IMR-90 (cell line): ENCODE measurements at regions not wholly inside any gene's neighbourhood (a gene's known extent, or its start where the extent isn't known, plus 50 kb on each side); places are given as distances from the start of the nearest gene placed in this dataset.
"Not testable (repeated sequence)": the region's sequence is repeated elsewhere in the genome, so short reads cannot be mapped to it uniquely, and the experiment has no call there.

Experiments used
- ATAC-seq: fragments of 200-7000 bp; cut with Tn5 transposase; 2 replicates; pipeline ENCODE4 v1.9.1; 2020; ENCODE audit warnings: low read depth, mild to moderate bottlenecking, moderate library complexity
- BruUV-seq: library from RNA; stranded (reverse); fragments of 400-500 nt; replicated peaks from 2 replicates; lab custom pipeline; 2021; lab: Mats Ljungman, UMichigan
- CTCF ChIA-PET: fragments of 300-600 bp; formaldehyde crosslinking; extraction: SDS; loops from one replicate; lab custom pipeline; 2021; ENCODE audit warnings: antibody characterized with exemption; lab: Yijun Ruan, JAX
- POLR2A ChIA-PET: fragments of 300-600 bp; sonication (Branson Sonifier 250); formaldehyde crosslinking; loops from one replicate; lab custom pipeline; 2022; ENCODE audit warnings: antibody characterized with exemption; ENCODE audit not compliant: unreplicated experiment; lab: Charles Lee
- DNase-seq: peaks from one replicate; pipeline ENCODE4 v3.0.0; 2013
- H2AFZ ChIP-seq: replicated peaks from 2 replicates; pipeline ENCODE3; 2013; ENCODE audit warnings: low read length, mild to moderate bottlenecking; ENCODE audit not compliant: poor library complexity
- H2AK5ac ChIP-seq: 2 replicates; pipeline ENCODE4 v1.6.1; 2013; ENCODE audit warnings: low read depth, low read length, inconsistent platforms
- H2AK9ac ChIP-seq: replicated peaks from 2 replicates; pipeline ENCODE3; 2013; ENCODE audit warnings: mild to moderate bottlenecking, low read depth, low read length, moderate library complexity; ENCODE audit not compliant: poor library complexity
- H2BK120ac ChIP-seq: 2 replicates; pipeline ENCODE4 v1.6.1; 2013; ENCODE audit warnings: low read depth, low read length, inconsistent platforms
- H2BK15ac ChIP-seq: 3 replicates; pipeline ENCODE4 v1.6.1; 2013; ENCODE audit warnings: low read depth, low read length, inconsistent platforms
- H2BK20ac ChIP-seq: 2 replicates; pipeline ENCODE4 v1.6.1; 2013; ENCODE audit warnings: low read depth, mild to moderate bottlenecking, inconsistent platforms, low read length, moderate library complexity
- H2BK5ac ChIP-seq: 2 replicates; pipeline ENCODE4 v1.6.1; 2013; ENCODE audit warnings: mild to moderate bottlenecking, low read depth, low read length, inconsistent platforms; ENCODE audit not compliant: poor library complexity, severe bottlenecking
- H3K14ac ChIP-seq: replicated peaks from 2 replicates; pipeline ENCODE4 v1.6.1; 2013; ENCODE audit warnings: low read depth, low read length, inconsistent platforms
- H3K18ac ChIP-seq: 2 replicates; pipeline ENCODE4 v1.6.1; 2013; ENCODE audit warnings: low read depth, low read length, control low read depth
- H3K23ac ChIP-seq: 2 replicates; pipeline ENCODE4 v1.6.1; 2013; ENCODE audit warnings: low read depth, low read length, inconsistent platforms
- H3K27ac ChIP-seq: 2 replicates; pipeline ENCODE4 v1.5.1; 2013; ENCODE audit warnings: mild to moderate bottlenecking, control low read depth, low read length; ENCODE audit not compliant: insufficient read depth
- H3K27me3 ChIP-seq: 2 replicates; pipeline ENCODE4 v1.6.1; 2013; ENCODE audit warnings: low read length; ENCODE audit not compliant: control insufficient read depth, insufficient read depth
- H3K36me3 ChIP-seq: 2 replicates; pipeline ENCODE4 v1.6.1; 2013; ENCODE audit warnings: low read length, mixed read lengths; ENCODE audit not compliant: control insufficient read depth, insufficient read depth
- H3K4ac ChIP-seq: 2 replicates; pipeline ENCODE4 v1.6.1; 2013; ENCODE audit warnings: low read depth, low read length, inconsistent platforms
- H3K4me1 ChIP-seq: 2 replicates; pipeline ENCODE4 v1.6.1; 2013; ENCODE audit warnings: low read length, mixed read lengths; ENCODE audit not compliant: control insufficient read depth, insufficient read depth
- H3K4me2 ChIP-seq: 2 replicates; pipeline ENCODE4 v1.6.1; 2013; ENCODE audit warnings: low read depth, mild to moderate bottlenecking, control low read depth, low read length, moderate library complexity
- H3K4me3 ChIP-seq: 2 replicates; pipeline ENCODE4 v1.5.1; 2013; ENCODE audit warnings: low read depth, mild to moderate bottlenecking, control low read depth, low read length, moderate library complexity; ENCODE audit not compliant: insufficient read depth
- H3K56ac ChIP-seq: 2 replicates; pipeline ENCODE4 v1.6.1; 2013; ENCODE audit warnings: low read length, inconsistent platforms; ENCODE audit not compliant: insufficient read depth; ENCODE audit errors: extremely low read depth
- H3K79me1 ChIP-seq, 2 experiments: 2 replicates each; pipeline ENCODE4 v1.6.1; 2013; ENCODE audit warnings: low read length in 2 of 2, inconsistent platforms in 1 of 2, low read depth in 1 of 2
- H3K9ac ChIP-seq: 2 replicates; pipeline ENCODE4 v1.6.1; 2013; ENCODE audit warnings: low read depth, low read length, control low read depth
- H3K9me1 ChIP-seq: 2 replicates; pipeline ENCODE4 v1.6.1; 2013; ENCODE audit warnings: low read length, inconsistent platforms; ENCODE audit not compliant: insufficient read depth
- H3K9me3 ChIP-seq: 2 replicates; pipeline ENCODE4 v1.6.1; 2013; ENCODE audit warnings: low read length; ENCODE audit not compliant: control insufficient read depth, insufficient read depth
- H4K20me1 ChIP-seq: 2 replicates; pipeline ENCODE4 v1.6.1; 2013; ENCODE audit warnings: low read length, inconsistent platforms; ENCODE audit not compliant: insufficient read depth
- H4K5ac ChIP-seq: 2 replicates; pipeline ENCODE4 v1.6.1; 2013; ENCODE audit warnings: mild to moderate bottlenecking, low read depth, low read length, control low read depth
- H4K8ac ChIP-seq, 2 experiments: 2 replicates each; pipeline ENCODE4 v1.6.1; 2013; ENCODE audit warnings: low read depth in 2 of 2, low read length in 2 of 2, control low read depth in 1 of 2, inconsistent platforms in 1 of 2
- H4K91ac ChIP-seq: 2 replicates; pipeline ENCODE4 v1.6.1; 2013; ENCODE audit warnings: low read depth, low read length, inconsistent platforms; ENCODE audit not compliant: insufficient read depth
- WGBS, 2 experiments: methylation state at CpG; one replicate each; pipeline versions ENCODE4 v1.1.5 to v1.1.7; 2013; ENCODE audit warnings: missing lambda C conversion rate in 2 of 2; ENCODE audit not compliant: insufficient read length in 1 of 2; ENCODE audit errors: extremely low coverage in 2 of 2; 5-methylcytosine and 5-hydroxymethylcytosine counted together
- dilution Hi-C: fragments of 300-500 bp; cut with HindIII; formaldehyde crosslinking; loops from one replicate; pipeline ENCODE4 v1.14.3; 2018; ENCODE audit warnings: low sequenced_read_pairs; ENCODE audit not compliant: unreplicated experiment
- in situ Hi-C: fragments of 300-500 bp; cut with MboI; formaldehyde crosslinking; loops from 3 replicates; pipeline ENCODE4 v1.14.3; 2019; ENCODE audit warnings: low sequenced_read_pairs, inconsistent platforms, mixed read lengths
- intact Hi-C: fragments of 100-400 bp; cut with micrococcal nuclease; formaldehyde crosslinking; loops from 2 replicates; pipeline ENCODE4 v1.10.0; 2022

- CTCF ChIA-PET, result interaction anchor here (0.8 to 3.0 kb wide), 5 partner anchors 10 to 320 kb away, joined by 4 to 32 read pairs (median 15); no protein-coding TSS in a partner anchor
- peaks cover 14% of the 10 kb centered on the region for H3K27me3 ChIP-seq
- H2BK5ac ChIP-seq, H4K20me1 ChIP-seq, H3K27ac ChIP-seq, H3K23ac ChIP-seq, H3K4me2 ChIP-seq, H3K36me3 ChIP-seq, H4K5ac ChIP-seq, H3K56ac ChIP-seq, H3K9ac ChIP-seq, H3K79me1 ChIP-seq, H4K91ac ChIP-seq, H2AK9ac ChIP-seq, H3K4me1 ChIP-seq, H2BK20ac ChIP-seq, H3K14ac ChIP-seq, H3K18ac ChIP-seq, H3K9me3 ChIP-seq, H3K9me1 ChIP-seq, H4K8ac ChIP-seq, dilution Hi-C loops, H3K4ac ChIP-seq, H2AK5ac ChIP-seq, H2BK120ac ChIP-seq, POLR2A ChIA-PET, DNase-seq, H2BK15ac ChIP-seq, H2AFZ ChIP-seq, intact Hi-C loops, ATAC-seq, BruUV-seq, H3K4me3 ChIP-seq: not testable (repeated sequence)
- in situ Hi-C loops, result loop anchor here (5.0 kb wide), 1 partner anchor 318 kb away; no protein-coding TSS in a partner anchor
- 82% methylated on average over 2 of the region's 5 CpGs; no CpG with 5 or more reads in 1 of the 2 experiments for WGBS, 2 experiments
These were observed 76.9 kb upstream of the LSM14A start for GRCh38 chr19:34095411-34095810.
